K562 (cell line): ENCODE measurements at regions not wholly inside any gene's neighbourhood (a gene's known extent, or its start where the extent isn't known, plus 50 kb on each side); places are given as distances from the start of the nearest gene placed in this dataset.

Source experiments
- ETS2 ChIP-seq: IDR thresholded peaks from 2 replicates; pipeline ENCODE4 v1.6.1; 2016; ENCODE audit warnings: borderline replicate concordance, missing genetic modification characterization, mild to moderate bottlenecking, moderate library complexity, missing compliant biosample characterization; ENCODE audit not compliant: poor library complexity, severe bottlenecking
- NFIC ChIP-seq: fragments of 450-650 bp; IDR thresholded peaks from 2 replicates; pipeline ENCODE4 v1.6.1; 2017; ENCODE audit warnings: mild to moderate bottlenecking, inconsistent platforms
- ZNF263 ChIP-seq: sonication (generic); formaldehyde crosslinking; IDR thresholded peaks from 2 replicates; pipeline ENCODE4 v1.8.0; 2022; ENCODE audit warnings: mild to moderate bottlenecking, missing genetic modification reagents, borderline replicate concordance
- TF ChIP-seq, protein P1 (sequence below): fragments of 450-650 bp; IDR thresholded peaks from 2 replicates; pipeline ENCODE4 v1.6.1; 2016; ENCODE audit warnings: mild to moderate bottlenecking, moderate library complexity
- TF ChIP-seq, protein P2 (sequence below): fragments of 250-450 bp; sonication (Bioruptor Pico); IDR thresholded peaks from 2 replicates; pipeline ENCODE4 v1.5.0; 2021; ENCODE audit warnings: mild to moderate bottlenecking, borderline replicate concordance

DNA sequence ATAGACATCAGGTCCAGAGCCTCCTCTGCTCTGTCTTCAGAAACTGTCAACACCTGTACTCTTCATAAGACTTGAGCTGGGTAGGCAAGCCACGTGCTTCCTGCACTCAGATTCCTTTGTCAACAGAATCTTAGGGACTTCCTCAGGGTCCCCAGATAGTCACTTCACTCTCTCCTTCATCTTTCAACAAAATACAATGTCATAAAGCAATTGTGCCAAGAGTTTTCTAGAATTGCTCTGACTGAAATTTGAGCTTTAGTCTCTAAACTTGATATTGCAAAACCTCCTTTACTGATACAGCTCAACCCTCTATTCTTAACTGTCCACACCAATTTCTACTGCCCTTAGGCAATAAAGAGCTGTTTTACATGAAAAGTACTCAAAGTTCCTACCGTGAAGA, 179.9 kb downstream of the IRS2 start (continued):
- TF ChIP-seq, protein P1, sequence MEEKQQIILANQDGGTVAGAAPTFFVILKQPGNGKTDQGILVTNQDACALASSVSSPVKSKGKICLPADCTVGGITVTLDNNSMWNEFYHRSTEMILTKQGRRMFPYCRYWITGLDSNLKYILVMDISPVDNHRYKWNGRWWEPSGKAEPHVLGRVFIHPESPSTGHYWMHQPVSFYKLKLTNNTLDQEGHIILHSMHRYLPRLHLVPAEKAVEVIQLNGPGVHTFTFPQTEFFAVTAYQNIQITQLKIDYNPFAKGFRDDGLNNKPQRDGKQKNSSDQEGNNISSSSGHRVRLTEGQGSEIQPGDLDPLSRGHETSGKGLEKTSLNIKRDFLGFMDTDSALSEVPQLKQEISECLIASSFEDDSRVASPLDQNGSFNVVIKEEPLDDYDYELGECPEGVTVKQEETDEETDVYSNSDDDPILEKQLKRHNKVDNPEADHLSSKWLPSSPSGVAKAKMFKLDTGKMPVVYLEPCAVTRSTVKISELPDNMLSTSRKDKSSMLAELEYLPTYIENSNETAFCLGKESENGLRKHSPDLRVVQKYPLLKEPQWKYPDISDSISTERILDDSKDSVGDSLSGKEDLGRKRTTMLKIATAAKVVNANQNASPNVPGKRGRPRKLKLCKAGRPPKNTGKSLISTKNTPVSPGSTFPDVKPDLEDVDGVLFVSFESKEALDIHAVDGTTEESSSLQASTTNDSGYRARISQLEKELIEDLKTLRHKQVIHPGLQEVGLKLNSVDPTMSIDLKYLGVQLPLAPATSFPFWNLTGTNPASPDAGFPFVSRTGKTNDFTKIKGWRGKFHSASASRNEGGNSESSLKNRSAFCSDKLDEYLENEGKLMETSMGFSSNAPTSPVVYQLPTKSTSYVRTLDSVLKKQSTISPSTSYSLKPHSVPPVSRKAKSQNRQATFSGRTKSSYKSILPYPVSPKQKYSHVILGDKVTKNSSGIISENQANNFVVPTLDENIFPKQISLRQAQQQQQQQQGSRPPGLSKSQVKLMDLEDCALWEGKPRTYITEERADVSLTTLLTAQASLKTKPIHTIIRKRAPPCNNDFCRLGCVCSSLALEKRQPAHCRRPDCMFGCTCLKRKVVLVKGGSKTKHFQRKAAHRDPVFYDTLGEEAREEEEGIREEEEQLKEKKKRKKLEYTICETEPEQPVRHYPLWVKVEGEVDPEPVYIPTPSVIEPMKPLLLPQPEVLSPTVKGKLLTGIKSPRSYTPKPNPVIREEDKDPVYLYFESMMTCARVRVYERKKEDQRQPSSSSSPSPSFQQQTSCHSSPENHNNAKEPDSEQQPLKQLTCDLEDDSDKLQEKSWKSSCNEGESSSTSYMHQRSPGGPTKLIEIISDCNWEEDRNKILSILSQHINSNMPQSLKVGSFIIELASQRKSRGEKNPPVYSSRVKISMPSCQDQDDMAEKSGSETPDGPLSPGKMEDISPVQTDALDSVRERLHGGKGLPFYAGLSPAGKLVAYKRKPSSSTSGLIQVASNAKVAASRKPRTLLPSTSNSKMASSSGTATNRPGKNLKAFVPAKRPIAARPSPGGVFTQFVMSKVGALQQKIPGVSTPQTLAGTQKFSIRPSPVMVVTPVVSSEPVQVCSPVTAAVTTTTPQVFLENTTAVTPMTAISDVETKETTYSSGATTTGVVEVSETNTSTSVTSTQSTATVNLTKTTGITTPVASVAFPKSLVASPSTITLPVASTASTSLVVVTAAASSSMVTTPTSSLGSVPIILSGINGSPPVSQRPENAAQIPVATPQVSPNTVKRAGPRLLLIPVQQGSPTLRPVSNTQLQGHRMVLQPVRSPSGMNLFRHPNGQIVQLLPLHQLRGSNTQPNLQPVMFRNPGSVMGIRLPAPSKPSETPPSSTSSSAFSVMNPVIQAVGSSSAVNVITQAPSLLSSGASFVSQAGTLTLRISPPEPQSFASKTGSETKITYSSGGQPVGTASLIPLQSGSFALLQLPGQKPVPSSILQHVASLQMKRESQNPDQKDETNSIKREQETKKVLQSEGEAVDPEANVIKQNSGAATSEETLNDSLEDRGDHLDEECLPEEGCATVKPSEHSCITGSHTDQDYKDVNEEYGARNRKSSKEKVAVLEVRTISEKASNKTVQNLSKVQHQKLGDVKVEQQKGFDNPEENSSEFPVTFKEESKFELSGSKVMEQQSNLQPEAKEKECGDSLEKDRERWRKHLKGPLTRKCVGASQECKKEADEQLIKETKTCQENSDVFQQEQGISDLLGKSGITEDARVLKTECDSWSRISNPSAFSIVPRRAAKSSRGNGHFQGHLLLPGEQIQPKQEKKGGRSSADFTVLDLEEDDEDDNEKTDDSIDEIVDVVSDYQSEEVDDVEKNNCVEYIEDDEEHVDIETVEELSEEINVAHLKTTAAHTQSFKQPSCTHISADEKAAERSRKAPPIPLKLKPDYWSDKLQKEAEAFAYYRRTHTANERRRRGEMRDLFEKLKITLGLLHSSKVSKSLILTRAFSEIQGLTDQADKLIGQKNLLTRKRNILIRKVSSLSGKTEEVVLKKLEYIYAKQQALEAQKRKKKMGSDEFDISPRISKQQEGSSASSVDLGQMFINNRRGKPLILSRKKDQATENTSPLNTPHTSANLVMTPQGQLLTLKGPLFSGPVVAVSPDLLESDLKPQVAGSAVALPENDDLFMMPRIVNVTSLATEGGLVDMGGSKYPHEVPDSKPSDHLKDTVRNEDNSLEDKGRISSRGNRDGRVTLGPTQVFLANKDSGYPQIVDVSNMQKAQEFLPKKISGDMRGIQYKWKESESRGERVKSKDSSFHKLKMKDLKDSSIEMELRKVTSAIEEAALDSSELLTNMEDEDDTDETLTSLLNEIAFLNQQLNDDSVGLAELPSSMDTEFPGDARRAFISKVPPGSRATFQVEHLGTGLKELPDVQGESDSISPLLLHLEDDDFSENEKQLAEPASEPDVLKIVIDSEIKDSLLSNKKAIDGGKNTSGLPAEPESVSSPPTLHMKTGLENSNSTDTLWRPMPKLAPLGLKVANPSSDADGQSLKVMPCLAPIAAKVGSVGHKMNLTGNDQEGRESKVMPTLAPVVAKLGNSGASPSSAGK = no peak
- TF ChIP-seq NFIC (no peak), ETS2 (tag) (no peak), ZNF263 (CRISPR knock-in tag) (no peak)
- TF ChIP-seq, protein P2, sequence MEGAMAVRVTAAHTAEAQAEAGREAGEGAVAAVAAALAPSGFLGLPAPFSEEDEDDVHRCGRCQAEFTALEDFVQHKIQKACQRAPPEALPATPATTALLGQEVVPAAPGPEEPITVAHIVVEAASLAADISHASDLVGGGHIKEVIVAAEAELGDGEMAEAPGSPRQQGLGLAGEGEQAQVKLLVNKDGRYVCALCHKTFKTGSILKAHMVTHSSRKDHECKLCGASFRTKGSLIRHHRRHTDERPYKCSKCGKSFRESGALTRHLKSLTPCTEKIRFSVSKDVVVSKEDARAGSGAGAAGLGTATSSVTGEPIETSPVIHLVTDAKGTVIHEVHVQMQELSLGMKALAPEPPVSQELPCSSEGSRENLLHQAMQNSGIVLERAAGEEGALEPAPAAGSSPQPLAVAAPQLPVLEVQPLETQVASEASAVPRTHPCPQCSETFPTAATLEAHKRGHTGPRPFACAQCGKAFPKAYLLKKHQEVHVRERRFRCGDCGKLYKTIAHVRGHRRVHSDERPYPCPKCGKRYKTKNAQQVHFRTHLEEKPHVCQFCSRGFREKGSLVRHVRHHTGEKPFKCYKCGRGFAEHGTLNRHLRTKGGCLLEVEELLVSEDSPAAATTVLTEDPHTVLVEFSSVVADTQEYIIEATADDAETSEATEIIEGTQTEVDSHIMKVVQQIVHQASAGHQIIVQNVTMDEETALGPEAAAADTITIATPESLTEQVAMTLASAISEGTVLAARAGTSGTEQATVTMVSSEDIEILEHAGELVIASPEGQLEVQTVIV = no peak
- TF ChIP-seq, all 486 proteins: peak for 0
